Activated CD4-positive, alpha-beta T cell treated with anti-CD3 and anti-CD28 coated beads for 36 hours (primary cell): ENCODE measurements at regions not wholly inside any gene's neighbourhood (a gene's known extent, or its start where the extent isn't known, plus 50 kb on each side); places are given as distances from the start of the nearest gene placed in this dataset.

ENCODE experiments used
- ATAC-seq: fragments of 200-7000 bp; cut with Tn5 transposase; one replicate; pipeline ENCODE4 v1.10.0; 2021; ENCODE audit warnings: mild to moderate bottlenecking, moderate library complexity
- CTCF ChIA-PET: fragments of 350-600 bp; sonication (Branson Sonifier 250); formaldehyde crosslinking; loops from one replicate; lab custom pipeline; 2021; ENCODE audit warnings: antibody characterized with exemption; lab: Charles Lee
- POLR2A ChIA-PET: fragments of 350-600 bp; sonication (Branson Sonifier 250); formaldehyde crosslinking; loops from one replicate; lab custom pipeline; 2021; ENCODE audit warnings: antibody characterized with exemption, inconsistent platforms; lab: Charles Lee
- DNase-seq: peaks from one replicate; pipeline ENCODE4 v3.0.0-alpha.2; 2020
- H3K27ac Mint-ChIP-seq: one replicate; pipeline ENCODE4 v1.8.0; 2021; ENCODE audit warnings: mixed read lengths
- H3K27me3 Mint-ChIP-seq: one replicate; pipeline ENCODE4 v1.8.0; 2021; ENCODE audit warnings: mixed read lengths
- H3K36me3 Mint-ChIP-seq: one replicate; pipeline ENCODE4 v1.8.0; 2021; ENCODE audit warnings: low read depth, mixed read lengths
- H3K4me1 Mint-ChIP-seq: one replicate; pipeline ENCODE4 v1.8.0; 2021; ENCODE audit warnings: mixed read lengths
- H3K4me3 Mint-ChIP-seq: one replicate; pipeline ENCODE4 v1.8.0; 2021; ENCODE audit warnings: mild to moderate bottlenecking, moderate library complexity, mixed read lengths
- H3K9me3 Mint-ChIP-seq: one replicate; pipeline ENCODE4 v1.8.0; 2021; ENCODE audit warnings: low read depth, mixed read lengths
- intact Hi-C, 2 experiments: fragments of 100-400 bp; cut with DNase I in 1 of 2; cut with micrococcal nuclease in 1 of 2; formaldehyde crosslinking; loops; one replicate each; pipeline versions ENCODE4 v1.14.2 to v1.15.1; 2022 to 2024; cut with DNase I, micrococcal nuclease

DNA sequence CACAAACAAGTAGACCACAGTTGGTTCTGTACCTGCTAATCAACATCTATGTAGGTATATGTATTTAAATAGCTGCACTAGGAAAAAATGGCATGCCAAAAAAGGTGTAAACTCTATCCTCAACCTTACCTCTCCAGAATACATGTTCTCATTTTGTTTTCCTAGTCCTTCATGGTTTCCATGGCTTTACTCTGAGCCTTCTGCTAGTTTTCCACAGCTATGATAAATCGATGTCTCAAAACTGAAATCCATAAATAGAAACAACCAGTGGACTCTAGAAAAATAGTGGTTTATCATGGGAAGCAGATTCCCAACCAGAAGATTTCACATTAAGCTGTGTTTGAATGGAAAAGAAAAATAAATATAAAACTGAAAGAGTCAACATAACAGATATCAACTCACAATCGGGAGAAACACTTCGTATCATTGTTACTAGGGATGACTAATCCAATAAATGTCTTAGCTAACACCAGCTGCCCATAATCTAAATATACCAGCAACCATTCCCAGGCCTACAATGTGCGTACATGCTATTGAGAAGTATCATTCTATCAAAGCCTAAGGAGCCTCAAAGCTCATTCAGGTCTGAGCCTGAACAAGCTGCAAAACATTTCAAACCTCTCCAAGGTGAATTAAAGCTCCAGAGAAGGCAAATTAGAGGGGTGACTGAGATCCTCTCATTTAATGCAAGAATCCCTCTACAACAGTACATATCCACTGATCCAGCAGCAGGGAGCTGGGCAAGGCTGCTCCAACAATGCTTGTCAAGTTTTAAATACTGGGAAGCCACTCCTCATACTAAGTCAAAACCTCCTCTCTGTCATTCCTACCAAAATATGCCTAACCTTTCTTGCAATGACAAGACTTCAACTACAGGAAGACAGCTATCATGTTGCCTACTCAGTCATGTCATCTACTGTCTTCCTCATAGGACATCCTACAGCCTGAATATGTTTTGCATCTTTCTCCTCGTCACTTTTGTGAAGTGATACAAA, 90.2 kb downstream of the KCTD12 start:
- Mint-ChIP-seq H3K27me3 (no peaks in the 10 kb centered on the region), H3K4me1 (no peaks in the 10 kb centered on the region), H3K36me3 (no peaks in the 10 kb centered on the region), H3K27ac (no peak overlapping the region), H3K9me3 (no peaks in the 10 kb centered on the region), H3K4me3 (no peak overlapping the region)
- ATAC-seq (no peak), DNase-seq (no peak)
- intact Hi-C loops, result no loop called here
- ChIA-PET POLR2A (no interaction called here), CTCF (no interaction called here)

DNA sequence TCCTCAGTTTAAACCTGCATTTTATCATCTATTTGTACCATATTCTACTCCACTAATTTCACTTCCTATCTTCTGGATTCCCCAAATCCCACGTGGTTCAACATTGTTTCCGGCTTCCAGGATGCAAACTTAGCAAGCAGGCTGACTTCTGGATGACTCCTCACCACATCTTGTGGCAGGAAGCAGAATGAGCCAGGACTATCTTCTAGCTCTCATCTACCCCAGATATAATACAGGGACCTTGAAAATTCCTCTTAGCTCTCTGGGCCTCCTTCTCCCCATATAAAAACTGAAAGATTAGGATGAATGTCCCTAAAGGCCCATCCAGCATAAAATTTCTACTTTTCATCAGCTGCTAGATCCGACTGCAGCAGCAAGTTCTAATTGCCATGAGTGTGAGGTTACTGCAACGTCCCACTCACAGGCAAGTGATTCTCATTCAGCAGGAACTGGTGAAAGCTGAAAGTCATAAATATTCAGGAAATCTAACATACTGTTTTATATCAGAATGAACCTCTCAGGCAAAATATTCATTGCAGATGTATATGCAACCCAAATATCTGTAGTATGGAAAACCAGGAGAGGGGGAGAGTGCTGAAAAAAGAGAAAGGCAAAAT, 93.4 kb downstream of the KCTD12 start:
- DNase-seq (no peak), ATAC-seq (no peak)
- no peak overlapping the region for H3K4me3 Mint-ChIP-seq
- intact Hi-C loops, result no loop called here
- CTCF ChIA-PET, result no interaction called here
- H3K27ac Mint-ChIP-seq, result no peak overlapping the region
- H3K36me3 Mint-ChIP-seq, result no peaks in the 10 kb centered on the region
- no peaks in the 10 kb centered on the region for H3K4me1 Mint-ChIP-seq
- no peaks in the 10 kb centered on the region for H3K9me3 Mint-ChIP-seq
- POLR2A ChIA-PET, result no interaction called here
- no peaks in the 10 kb centered on the region for H3K27me3 Mint-ChIP-seq

DNA sequence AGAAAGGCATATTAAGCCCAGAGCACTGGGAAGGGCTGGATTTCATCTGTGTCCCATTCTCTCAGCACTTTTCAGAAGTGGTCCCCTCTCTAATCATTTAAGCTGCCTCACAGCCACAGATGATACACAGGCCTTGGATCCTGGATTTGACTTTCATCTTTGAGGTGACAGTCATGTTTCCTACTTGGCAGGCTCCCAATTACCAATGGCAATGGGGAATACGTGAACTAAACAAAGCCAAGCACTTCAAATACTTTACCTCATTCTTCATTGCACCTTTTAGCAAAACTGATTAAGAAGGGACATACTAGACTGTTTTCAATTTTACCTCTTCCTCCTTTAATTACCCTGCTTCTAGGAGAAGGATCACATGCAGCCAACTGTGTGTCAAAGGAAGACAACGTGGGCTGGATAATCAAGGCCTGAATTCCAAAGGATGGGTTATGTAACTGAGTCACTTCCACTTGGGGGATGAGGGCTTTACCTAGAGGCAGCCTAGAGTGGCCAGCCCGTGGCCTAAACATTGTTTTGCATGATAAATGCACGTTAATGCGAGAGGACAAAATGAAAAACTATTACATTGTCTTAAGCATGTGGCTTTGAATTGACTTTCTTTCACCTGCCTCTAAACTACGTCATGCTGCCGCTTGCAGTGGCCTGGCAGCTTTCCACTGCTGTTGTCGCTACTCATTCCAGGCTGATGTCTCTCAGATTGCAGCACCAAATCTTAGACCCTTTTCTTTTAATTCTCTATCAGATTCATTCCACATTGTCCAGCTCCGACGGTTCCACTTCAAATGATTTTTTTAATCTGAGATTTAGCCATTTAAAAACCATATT, 95.0 kb downstream of the KCTD12 start:
- CTCF ChIA-PET, result no interaction called here
- intact Hi-C loops, result no loop called here

DNA sequence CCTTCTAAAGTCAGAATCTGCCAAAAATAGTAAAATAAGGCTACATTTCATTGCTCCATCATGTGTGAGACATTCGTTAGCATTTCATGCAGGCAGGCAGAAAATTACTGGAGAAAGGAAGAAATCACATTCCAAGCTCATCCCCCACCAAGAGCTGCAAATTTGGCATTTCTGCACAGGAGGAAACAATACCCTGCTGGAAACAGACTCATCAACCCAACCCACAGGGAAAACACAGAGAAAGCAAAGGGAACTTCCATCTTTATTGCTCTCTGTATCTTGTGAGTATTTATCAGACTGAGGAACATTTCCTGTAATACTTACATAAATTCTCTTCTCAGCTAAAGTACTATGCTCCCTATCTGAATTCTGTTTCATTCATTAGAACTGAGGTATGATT, 95.7 kb downstream of the KCTD12 start:
- Mint-ChIP-seq H3K27ac (no peak overlapping the region), H3K4me1 (no peaks in the 10 kb centered on the region), H3K4me3 (no peak overlapping the region), H3K36me3 (no peaks in the 10 kb centered on the region), H3K27me3 (no peaks in the 10 kb centered on the region), H3K9me3 (no peaks in the 10 kb centered on the region)
- intact Hi-C loops, result no loop called here
- ATAC-seq, result no peak
- DNase-seq, result no peak
- CTCF ChIA-PET, result no interaction called here
- POLR2A ChIA-PET, result no interaction called here

More for the DNA sequence above, 95.0 kb downstream of the KCTD12 start:
- no peak overlapping the region for H3K4me3 Mint-ChIP-seq
- no peak overlapping the region for H3K27ac Mint-ChIP-seq
- POLR2A ChIA-PET, result no interaction called here
- H3K36me3 Mint-ChIP-seq, result no peaks in the 10 kb centered on the region
- no peak for DNase-seq
- H3K9me3 Mint-ChIP-seq, result no peaks in the 10 kb centered on the region
- H3K27me3 Mint-ChIP-seq, result no peaks in the 10 kb centered on the region
- no peak for ATAC-seq
- no peaks in the 10 kb centered on the region for H3K4me1 Mint-ChIP-seq

DNA sequence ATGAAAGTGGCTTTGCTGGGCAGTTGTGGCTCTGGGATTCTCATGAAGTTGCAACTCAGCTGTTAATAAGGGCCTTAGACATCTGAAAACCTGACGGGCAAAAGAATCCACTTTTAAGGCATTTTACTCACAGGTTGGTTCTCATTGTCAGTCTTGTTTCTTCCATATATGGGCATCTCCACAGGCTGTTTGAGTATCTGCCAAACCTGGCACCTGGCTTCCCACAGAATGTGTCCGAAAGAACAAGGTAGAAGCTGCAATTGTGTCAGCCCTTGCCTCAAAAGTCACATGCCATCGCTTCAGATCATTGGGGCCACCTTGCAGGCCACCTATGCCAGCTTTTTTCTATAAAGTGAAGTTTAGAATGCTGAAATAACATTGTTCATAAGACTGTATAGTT, 102.4 kb downstream of the KCTD12 start:
- no peak for DNase-seq
- Mint-ChIP-seq H3K36me3 (no peaks in the 10 kb centered on the region), H3K27me3 (no peaks in the 10 kb centered on the region), H3K27ac (no peak overlapping the region), H3K9me3 (no peaks in the 10 kb centered on the region), H3K4me1 (no peaks in the 10 kb centered on the region), H3K4me3 (no peak overlapping the region)
- ATAC-seq, result no peak
- intact Hi-C loops, result no loop called here
- CTCF ChIA-PET, result no interaction called here
- POLR2A ChIA-PET, result no interaction called here

DNA sequence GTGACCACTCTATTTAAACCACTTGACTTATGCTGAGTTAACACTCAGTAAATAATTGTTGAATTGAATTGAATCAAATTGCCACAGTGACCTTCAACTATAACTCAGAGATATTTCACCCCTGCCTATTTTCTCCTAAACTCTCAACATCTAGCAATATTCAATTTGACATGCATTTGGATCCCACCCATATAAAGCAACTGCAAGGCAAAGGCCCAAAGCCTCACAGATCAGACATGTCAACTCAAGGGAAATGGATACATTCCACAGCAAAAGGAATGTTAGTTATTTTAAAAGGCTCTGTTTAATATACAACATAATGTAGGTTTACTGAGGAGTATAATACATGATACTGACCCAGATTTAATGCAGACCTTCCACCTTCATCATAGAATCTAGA, 107.4 kb downstream of the KCTD12 start:
- CTCF ChIA-PET, result no interaction called here
- H3K4me3 Mint-ChIP-seq, result no peak overlapping the region
- POLR2A ChIA-PET, result no interaction called here
- no peaks in the 10 kb centered on the region for H3K4me1 Mint-ChIP-seq
- H3K9me3 Mint-ChIP-seq, result no peaks in the 10 kb centered on the region
- H3K27me3 Mint-ChIP-seq, result peaks cover 1% of the 10 kb centered on the region
- DNase-seq (no peak), ATAC-seq (no peak)
- intact Hi-C loops, result no loop called here
- H3K27ac Mint-ChIP-seq, result no peak overlapping the region
- no peaks in the 10 kb centered on the region for H3K36me3 Mint-ChIP-seq

DNA sequence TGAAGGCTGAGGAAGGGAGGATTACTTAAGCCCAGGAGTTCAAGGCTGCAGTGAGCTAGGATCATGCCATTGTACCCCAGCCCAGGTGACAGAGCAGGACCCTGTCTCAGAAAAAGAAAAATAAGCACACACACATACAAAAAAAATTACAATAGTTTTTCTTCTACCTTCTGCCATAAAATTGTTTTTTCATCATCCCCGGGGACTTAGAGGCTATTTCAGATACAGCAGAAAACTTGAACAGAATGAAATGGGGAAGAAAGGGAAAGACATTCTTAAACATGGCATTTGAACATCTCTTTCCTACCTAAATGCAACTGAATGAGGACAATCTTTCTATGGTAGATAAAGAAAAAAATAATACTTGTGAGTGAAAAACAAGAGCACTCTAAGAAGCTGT, 109.1 kb downstream of the KCTD12 start:
- H3K27me3 Mint-ChIP-seq, result peaks cover 1% of the 10 kb centered on the region
- H3K4me3 Mint-ChIP-seq, result no peak overlapping the region
- no peak for ATAC-seq
- CTCF ChIA-PET, result no interaction called here
- H3K9me3 Mint-ChIP-seq, result no peaks in the 10 kb centered on the region
- no peaks in the 10 kb centered on the region for H3K4me1 Mint-ChIP-seq
- no peak for DNase-seq
- POLR2A ChIA-PET, result no interaction called here
- intact Hi-C loops, result no loop called here
- H3K36me3 Mint-ChIP-seq, result no peaks in the 10 kb centered on the region
- no peak overlapping the region for H3K27ac Mint-ChIP-seq

DNA sequence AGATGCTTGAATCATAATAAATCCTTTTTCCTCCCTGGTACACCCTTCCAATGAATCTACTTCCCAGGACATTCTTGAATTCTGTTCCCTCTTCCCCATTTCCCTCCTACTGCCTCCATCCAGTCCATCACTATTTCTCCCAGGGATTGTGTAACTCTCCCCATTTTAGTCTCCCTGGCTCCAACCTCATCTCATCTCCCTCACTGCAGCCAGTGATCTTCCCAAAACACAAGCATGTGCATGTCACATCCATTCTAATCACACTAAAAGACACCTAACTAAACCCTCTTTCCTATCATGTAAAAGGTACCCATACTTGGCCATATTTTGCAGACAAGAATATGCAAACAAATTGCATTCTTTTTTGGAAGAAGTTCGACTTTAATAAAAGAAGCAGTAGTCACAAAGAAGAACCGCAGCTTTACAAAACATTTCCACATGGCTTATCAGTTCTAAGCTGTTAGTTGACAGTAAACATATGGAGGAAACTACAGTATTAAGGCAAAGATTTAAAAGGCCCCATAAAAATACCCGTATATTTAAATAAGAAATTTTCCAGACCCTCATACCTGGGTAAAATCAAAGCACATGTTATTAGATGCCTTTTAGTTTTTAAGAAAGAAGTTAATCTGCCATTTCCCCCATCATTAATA, 111.0 kb downstream of the KCTD12 start:
- no peaks in the 10 kb centered on the region for H3K4me1 Mint-ChIP-seq
- H3K4me3 Mint-ChIP-seq, result no peak overlapping the region
- ATAC-seq, result no peak
- ChIA-PET POLR2A (no interaction called here), CTCF (no interaction called here)
- no peak for DNase-seq
- H3K27me3 Mint-ChIP-seq, result peaks cover 1% of the 10 kb centered on the region
- no peak overlapping the region for H3K27ac Mint-ChIP-seq
- H3K9me3 Mint-ChIP-seq, result no peaks in the 10 kb centered on the region
- H3K36me3 Mint-ChIP-seq, result no peaks in the 10 kb centered on the region
- intact Hi-C loops, result no loop called here

DNA sequence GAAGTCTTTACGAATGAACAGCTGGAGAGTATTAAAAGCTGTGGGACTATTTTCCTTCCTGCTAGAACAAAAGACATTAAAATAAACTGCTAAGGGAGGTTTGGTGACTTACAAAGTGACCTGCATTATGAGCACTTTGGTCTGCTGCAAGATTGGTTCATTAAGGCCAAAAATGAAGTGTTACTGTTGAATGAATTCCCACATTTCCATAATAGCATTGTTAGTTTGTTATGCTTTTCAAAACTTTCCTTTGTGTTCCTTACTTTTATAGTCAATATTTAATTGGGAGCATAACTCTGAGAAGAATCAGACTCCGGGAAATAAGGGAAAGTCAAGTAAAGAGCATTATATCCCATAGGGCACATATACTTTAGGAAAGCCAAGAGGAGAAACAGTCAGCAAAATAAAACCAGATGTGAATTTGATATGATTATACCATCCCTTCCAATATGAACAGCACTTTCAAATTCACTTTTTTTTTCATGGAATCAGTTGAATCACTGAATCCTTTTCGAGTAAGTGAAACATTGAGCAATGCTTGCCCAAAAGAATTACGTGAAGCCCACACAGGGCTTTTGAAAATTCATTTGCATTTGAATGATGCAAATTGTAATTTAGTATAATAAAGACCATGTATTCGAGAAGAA, 112.6 kb downstream of the KCTD12 start:
- intact Hi-C loops, result no loop called here
- Mint-ChIP-seq H3K4me3 (no peak overlapping the region), H3K4me1 (peaks cover 11% of the 10 kb centered on the region), H3K9me3 (no peaks in the 10 kb centered on the region), H3K36me3 (no peaks in the 10 kb centered on the region), H3K27ac (no peak overlapping the region), H3K27me3 (peaks cover 1% of the 10 kb centered on the region)
- ATAC-seq, result no peak
- POLR2A ChIA-PET, result no interaction called here
- no peak for DNase-seq
- CTCF ChIA-PET, result no interaction called here

DNA sequence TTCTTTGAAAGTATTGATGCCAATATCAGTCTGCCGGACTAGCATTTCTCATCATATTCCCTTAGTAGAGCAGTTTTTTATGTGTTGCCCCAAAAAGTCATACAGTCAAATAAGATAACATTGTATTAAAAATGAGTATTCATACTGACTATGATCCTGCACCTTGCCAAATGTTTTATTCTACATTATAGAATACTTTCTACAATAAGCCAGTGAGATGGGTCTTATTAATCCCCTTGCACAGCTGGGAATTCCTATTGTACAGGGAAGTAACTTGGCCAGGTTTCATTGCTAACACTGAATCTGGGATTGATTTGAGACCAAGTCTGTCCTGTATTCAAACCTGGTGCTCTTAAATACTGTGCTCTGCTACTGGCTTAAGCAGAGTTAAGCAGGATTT, 114.0 kb downstream of the KCTD12 start:
- intact Hi-C loops, result no loop called here
- Mint-ChIP-seq H3K4me3 (no peak overlapping the region), H3K4me1 (peaks cover 12% of the 10 kb centered on the region), H3K27me3 (peaks cover 1% of the 10 kb centered on the region), H3K36me3 (no peaks in the 10 kb centered on the region), H3K27ac (no peak overlapping the region), H3K9me3 (no peaks in the 10 kb centered on the region)
- ATAC-seq, result no peak
- ChIA-PET CTCF (no interaction called here), POLR2A (no interaction called here)
- no peak for DNase-seq

DNA sequence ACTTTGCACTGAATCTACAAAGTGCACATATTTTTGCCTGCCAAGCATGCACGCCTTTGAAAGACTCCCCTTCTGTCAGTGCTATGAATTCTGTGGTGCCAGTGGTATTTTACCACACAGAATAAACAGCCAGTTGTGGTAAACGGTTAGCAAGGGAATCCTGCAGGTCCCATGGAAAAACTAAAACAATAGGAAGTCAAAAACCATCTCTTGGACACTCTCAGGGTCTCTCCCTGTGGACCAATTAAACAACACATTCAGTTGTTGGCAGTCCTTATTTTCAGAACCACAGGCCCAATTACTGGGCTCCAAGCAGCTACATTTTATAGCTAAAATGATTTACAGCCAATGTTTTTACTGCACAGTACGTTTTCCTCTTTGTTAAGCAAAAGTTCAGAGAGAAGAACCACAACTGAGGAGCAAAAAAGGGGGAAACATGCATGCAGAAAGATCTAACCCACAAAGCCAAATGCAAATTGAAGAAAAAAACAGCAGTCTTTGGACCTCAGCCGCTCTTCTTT, 116.9 kb downstream of the KCTD12 start:
- Mint-ChIP-seq H3K27me3 (no peaks in the 10 kb centered on the region), H3K4me1 (peaks cover 12% of the 10 kb centered on the region), H3K4me3 (no peak overlapping the region), H3K27ac (no peak overlapping the region), H3K9me3 (no peaks in the 10 kb centered on the region), H3K36me3 (no peaks in the 10 kb centered on the region)
- ChIA-PET CTCF (no interaction called here), POLR2A (no interaction called here)
- ATAC-seq (no peak), DNase-seq (no peak)
- intact Hi-C loops, result no loop called here
